GM19099 (cell line): ENCODE measurements at regions not wholly inside any gene's neighbourhood (a gene's known extent, or its start where the extent isn't known, plus 50 kb on each side); places are given as distances from the start of the nearest gene placed in this dataset.

Source experiments
- POLR2A ChIP-seq: IDR thresholded peaks from 3 replicates; pipeline ENCODE4 v1.6.1; 2011; ENCODE audit warnings: low read depth; ENCODE audit not compliant: insufficient read length; ENCODE audit errors: extremely low read depth

DNA sequence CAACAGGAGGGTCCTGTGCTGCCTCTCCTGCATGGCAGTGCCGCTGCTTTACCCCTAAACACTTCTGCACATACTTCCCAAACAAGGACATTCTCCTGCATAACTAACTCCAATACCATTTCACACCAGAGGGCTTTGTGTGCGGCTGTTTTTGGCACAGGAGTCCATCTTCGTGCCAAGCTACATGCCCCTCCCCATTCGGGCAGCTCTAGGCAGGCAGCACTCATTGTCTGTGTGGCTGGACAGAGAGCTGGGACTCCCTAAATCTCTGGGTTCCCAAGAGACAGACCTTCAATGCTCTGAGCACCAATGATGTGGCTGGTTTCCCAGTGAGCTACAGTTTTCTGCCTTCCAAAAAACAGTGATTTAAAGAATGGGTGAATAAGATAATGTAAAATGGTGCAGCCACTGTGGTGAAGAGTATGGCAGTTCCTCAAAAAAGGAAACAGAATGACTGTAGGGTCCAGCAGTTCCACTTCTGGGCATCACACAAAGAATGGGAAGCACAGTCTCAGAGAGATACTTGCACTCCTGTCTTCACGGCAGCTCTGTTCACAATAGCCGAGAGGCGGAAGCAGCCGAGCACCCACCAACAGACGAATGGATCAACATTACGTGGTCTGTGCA, 80.3 kb upstream of the DUSP22 start:
- TF ChIP-seq POLR2A = no peak

DNA sequence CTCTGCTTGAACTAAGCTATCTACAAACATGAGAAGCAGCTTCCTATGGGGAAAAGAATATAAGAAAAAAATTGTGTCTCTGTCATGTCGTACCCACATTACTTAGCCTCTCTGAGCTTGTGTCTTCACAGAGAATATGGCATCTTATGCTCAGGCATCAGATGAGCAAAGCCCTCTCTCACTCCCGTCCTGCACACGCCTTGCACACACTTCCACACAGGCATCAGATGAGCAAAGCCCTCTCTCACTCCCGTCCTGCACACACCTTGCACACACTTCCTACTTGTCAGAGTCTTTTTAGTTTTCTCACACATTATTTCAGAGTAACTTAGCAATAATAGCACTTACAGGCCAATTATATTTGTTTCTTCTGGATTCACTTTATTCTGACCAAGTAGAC, 79.0 kb upstream of the DUSP22 start:
- no peak for TF ChIP-seq POLR2A

DNA sequence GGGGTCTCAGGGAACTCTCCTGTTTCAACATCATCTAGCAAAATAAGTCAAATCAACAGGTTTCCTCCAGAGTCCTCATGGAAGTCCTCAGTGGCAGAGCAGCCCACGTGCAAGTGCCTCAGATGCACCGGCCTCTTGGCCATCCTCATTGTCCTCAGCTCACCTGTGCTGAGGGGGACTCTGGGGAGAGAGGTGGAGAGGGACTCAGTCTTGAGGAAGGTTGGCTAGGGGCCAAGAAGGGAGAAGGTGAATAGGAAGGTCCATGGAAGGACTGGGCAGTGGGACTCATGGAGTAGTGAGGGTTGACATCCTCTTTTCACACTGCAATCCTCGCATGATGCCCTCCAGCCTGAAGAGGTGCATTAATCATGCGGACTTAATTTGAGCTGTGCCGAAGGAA, 77.9 kb upstream of the DUSP22 start:
- no peak for TF ChIP-seq POLR2A

DNA sequence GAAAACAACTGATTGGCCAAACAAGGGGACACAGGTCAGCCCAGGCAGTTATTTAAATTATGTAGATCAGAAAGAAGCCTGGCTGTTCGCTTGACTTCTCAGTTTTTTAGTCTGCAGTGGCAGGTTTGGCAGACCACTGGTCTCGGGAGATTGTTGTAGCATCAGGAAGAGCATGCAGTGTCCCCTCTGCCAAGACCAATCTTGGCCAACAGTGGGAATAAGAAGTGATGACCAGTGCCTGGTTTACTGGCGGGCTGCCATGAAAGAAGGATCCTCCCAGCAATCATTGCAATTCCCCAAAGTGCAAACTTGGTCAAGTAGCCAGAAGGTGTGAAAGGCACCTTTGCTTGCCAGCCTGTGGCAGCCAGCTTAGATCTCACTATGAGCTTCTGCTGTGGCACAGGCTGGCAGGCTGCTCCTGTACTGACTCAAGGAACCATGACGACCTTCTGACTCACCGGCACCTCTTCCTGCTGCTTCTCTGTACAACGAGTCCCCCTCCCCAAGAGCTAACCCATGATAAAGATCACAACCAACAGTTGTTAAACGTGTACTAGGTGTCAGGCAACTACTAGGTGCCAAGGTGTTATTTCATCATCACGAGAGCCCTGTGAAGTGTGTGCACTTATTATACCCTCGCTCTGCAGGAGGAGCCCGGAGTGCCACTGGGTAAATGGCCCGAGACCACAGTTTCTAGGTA, 76.8 kb upstream of the DUSP22 start:
- TF ChIP-seq POLR2A = no peak

DNA sequence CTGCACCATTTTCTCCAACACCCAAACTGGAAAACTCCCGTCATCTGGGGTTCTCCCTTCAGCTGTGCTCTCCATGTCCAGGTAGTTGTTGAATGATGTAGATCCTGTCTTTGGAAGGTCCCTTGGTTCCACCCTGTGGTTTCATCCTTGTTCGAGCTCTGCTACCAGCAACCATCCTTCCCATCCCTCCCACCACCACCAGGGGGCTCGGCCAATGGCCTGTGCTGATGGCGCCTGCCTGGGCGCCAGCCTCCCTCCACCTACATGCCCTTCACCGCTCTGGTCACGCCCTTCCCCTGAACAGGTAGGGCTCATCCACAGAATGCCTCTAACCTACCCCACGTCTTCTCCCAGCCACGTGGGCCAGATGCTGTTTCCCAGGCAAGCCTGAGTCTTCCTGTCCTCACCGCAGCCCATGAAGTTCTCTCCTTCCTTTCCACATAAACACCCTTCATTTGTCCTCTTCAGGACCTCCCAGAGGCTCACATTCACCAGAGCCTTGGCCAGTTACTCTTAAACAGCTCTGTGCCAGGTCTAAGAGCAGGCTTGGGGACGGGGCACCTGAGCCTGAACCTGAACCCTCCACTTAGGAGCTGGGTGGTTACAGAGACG, 75.1 kb upstream of the DUSP22 start:
- TF ChIP-seq POLR2A = no peak

DNA sequence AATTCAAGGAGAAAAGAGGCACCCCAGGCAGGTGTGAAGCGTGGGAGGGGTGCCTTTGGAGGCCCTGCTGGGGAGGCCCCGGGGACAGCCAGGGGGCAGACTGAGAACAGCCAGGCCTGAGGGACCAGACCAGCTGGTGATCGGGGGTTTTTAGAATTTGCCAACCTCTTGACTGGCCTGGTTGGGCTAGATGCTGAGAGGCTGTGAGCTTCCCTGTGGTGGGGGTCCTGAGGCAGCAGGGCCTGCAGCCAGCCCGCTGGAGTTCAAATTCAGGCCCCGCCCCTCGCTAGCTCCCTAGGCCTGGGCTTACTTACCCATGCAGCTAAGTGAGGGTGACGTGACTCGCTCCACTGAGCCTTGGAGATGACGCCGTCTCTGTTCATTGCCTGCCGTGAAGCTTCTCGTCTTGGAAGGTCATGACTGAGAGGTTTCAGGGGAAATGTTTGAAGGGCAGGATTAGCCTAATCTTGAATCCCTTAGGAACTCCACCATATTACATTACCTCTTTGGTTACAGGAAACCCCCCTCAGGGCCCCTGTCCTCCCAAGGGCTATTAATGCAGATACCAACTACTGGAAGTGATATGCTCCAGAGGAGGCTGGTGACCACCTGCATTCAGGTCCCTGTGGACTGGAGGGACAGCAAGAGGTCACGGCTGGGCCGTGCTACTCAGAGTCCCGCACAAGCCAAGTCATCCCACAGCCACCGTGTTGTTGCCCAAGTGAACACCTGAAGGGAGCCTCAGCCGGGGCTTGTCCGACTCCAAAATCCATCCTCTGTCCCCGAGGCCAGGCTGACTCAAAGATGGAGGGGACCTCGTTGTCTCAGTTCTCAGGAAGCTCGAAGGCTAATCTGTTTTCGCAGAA, 73.9 kb upstream of the DUSP22 start:
- TF ChIP-seq POLR2A = peak; percentile 3

DNA sequence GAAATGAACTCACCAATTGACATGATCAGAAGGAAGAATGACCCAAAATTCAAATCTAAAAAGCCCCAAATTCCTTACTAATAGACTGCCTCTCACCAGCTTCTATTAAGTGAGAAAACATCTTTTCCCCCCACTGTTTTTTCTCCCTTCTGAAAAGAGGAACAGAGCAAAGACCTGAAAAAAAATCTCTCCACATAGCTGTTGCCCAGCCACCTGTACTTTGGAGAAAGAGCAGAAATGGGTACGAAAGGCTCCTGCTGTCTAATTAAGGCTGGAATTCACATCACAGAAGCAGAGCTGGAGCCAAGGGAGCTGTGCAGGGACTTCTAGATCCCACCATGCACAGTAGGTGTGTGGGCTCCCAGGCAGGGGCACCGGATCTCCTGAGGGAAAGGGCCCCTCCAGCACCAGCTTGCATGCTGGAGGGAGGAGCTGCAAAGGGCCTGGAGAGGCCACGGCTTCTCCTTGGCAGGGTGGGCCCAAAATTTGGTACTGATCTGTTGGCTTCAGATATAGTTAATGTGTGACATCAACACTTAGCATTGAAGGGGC, 73.2 kb upstream of the DUSP22 start:
- peak; percentile 14 for TF ChIP-seq POLR2A

DNA sequence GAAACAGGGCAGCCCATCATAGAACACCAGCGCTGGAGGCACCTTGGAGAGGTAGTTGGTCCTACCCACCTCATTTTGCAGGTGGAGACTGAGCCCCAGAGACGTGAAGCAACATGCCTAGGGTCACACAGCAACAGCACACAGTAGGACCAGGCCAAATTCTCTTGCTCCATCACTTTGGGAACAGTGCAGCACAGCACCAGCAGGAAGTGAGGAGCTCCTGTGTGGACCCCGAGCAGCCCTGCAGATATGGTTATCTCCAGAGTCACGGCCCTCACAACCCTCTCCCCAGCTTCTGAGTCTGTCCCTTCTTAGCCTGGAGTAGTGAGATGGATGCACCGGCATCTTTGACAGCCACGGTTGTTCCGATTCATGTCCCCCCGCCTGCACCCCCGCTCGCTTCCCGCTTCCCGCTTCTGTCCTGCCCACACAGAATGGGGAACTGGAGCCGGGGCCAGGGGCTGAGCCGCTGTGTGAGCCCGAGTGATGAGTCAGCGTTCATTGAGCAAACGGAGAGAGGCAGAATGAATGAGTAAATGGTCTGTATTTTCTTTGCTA, 72.6 kb upstream of the DUSP22 start:
- TF ChIP-seq POLR2A = peak; percentile 26

DNA sequence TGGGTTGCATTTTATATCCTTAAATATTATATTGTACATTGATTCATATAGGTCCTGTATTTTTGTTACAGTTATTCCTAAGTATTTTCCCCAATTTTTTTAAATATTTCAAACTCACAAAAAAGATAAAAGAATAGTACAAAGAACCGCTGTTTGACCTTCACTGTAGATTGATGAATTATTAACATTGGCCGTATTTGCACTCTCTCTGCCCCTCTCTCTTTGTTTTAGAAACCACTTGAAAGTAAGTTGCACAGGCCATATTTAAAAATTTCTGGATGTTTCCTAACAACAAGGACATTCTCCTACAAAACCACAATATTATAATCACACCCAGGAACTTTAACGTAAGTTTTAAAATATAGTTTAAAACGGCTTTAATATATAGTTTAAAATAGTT, 72.0 kb upstream of the DUSP22 start:
- TF ChIP-seq POLR2A = no peak

DNA sequence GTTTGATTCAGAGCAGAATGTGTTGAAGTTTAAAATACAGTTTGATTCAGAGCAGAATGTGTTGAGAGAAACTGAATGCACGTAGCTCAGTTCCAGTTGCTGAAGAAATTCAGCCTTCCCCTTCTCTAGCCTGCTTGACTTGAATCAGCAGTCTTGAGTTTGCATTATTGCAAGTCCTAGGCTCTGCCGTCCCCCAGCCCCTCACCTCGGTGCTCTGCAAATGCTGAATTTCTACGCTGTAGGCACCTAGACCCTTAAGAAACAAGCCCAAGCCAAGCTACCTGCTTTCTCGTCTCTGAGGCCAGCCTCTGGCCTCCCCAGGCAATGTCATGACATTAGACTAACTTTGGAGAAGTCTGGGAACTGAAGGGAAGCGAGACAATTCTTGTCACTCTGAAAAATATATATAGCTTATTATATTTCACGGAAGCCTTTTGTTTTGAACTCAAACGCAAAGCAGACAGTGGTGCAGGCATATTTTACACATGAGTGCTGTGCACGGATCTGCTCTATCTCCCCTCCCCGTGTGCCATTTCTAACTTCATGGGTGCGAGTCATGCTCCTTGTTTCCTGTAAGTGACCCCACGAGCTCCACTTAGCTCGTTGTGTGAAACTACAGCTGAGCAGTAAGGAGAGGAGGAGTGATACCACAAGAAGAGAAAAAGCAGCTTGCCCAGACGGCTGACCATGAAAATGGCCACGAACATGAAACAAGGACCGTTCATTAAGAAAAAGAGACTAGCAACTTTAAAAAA, 71.4 kb upstream of the DUSP22 start:
- TF ChIP-seq POLR2A = peak; percentile 51

DNA sequence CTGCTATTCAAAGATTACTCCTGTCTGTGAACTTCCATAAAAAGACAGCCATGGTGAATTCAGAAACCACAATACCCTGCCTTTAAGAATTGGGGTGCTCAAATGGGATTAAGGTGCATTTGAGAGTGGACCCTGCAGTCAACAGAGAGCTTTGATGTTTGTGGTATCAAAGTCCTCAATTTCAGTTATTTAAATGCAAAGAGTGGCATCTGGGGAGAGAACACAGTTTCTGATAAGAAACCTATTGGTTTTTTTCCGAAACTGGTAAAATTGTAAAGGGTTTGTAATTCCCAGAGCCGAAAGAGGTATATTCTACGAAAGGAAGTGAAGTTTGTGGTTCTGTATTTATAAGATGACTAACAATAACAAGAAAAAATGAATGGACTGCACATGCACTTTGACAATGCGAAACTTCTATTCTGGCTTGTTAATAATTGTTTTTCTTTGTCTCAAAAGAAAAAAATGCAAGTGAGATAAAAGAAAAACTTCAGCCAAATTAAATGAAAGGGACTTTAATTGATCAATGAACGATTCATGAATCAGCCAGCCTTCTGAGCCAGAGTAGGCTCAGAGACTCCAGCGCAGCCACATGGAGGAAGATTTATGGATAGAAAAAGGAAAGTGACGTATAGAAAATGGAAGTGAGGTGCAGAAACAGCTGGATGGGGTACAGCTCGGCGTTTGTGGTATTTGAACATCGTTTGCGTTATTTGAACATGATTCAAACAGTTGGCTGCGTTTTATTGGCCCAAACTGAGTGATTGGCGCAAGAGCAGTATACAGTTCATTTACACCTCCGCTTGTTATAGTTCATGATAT, 70.5 kb upstream of the DUSP22 start:
- TF ChIP-seq POLR2A = no peak

DNA sequence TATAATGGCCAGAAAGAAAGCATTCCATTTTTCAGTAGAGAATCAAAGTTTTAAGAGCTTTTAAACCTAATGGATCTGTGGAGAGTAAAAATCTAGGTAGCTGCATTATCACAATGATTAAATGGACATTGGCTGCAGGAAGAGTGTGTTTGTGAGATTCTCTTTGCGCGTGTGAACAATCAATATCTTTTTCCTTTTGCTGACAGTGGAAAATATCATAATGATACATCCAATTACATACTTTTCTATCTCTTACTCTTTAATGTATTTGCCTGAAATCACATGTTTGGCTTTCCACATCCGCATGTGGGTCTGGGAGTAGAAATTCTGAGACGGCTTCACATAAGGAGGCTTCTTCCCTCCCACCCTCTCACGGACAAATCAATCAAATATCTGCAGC, 69.8 kb upstream of the DUSP22 start:
- TF ChIP-seq POLR2A = no peak

DNA sequence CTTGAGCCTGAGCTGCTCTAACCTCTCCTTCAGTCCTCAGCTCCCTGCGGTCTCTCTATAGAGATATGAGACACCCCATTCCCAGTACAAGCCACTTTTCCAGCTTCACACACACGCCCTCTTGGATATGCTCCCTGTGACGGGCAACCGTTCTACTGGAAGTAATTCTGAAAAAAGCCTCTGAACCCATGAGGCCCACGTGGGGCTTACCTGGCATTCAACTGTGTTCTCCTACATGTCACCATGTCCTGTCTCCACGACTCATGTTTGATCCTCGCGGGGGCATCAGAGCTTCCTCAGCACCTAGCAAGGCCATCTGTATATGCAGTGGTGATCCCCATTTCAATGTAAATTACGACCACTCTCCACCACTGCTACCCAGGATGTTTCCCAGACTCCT, 69.2 kb upstream of the DUSP22 start:
- TF ChIP-seq POLR2A = no peak

DNA sequence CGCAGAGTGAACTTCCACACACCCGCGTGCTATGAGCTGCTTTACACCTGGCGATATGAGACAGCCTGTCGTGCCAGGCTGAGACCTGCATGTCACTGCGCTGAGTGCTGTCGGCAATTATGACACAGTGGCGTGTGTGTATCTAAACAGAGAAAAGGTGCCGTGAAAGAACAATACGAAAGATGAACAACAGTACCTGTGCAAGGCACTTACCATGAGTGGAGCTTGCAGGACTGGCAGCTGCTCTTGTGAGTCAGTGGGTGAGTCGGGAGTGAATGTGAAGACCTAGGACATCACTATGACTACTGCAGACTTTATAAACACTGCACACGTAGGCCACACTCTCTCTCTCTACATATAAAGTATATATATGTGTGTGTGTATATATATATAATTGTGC, 68.5 kb upstream of the DUSP22 start:
- TF ChIP-seq POLR2A = no peak

DNA sequence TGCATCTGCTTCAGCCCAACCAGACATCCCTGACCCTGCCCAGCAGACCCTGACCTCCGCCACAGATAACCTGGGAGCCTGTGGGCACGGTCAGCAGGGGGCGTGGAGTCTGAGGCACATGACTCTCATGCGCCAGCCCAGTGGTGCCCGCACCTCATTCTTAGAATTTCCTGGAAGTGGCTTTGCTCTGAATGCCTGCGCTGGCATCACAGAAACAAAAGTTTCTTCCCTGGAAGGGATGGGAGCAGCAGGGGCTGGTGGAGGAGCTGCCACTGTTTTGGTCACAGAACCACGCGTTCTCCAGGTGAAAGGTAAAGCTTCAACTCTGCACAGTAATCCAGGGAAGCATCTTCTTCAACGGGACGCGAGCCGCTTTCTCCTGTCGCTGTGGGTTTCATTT, 67.9 kb upstream of the DUSP22 start:
- no peak for TF ChIP-seq POLR2A
